HCT116 (cell line): ENCODE measurements at regions not wholly inside any gene's neighbourhood (a gene's known extent, or its start where the extent isn't known, plus 50 kb on each side); places are given as distances from the start of the nearest gene placed in this dataset.

ENCODE experiments used
- ATAC-seq: fragments of 200-7000 bp; cut with Tn5 transposase; 2 replicates; pipeline ENCODE4 v1.9.1; 2020; ENCODE audit warnings: mild to moderate bottlenecking, moderate library complexity
- BruUV-seq: library from RNA; stranded (reverse); fragments of 400-500 nt; replicated peaks from 2 replicates; lab custom pipeline; 2021; lab: Mats Ljungman, UMichigan
- CTCF ChIA-PET: fragments of 300-600 bp; sonication (Branson Sonifier 250); formaldehyde crosslinking; loops from one replicate; lab custom pipeline; 2021; ENCODE audit warnings: antibody characterized with exemption; lab: Charles Lee
- POLR2A ChIA-PET: fragments of 300-600, 350-600 bp; sonication (Branson Sonifier 250); formaldehyde crosslinking; loops from one replicate; lab custom pipeline; 2021; ENCODE audit warnings: antibody characterized with exemption; lab: Charles Lee
- RAD21 ChIA-PET, 2 experiments: fragments of 300-600 bp; sonication (Branson Sonifier 250); formaldehyde crosslinking; loops; one replicate each; lab custom pipeline; 2023; ENCODE audit warnings: low total read pairs in 2 of 2; ENCODE audit not compliant: uncharacterized antibody in 2 of 2, unreplicated experiment in 2 of 2, low non-redundant PET in 1 of 2; lab: Charles Lee
- DNase-seq: peaks from one replicate; pipeline ENCODE4 v3.0.0-alpha.2; 2010; ENCODE audit warnings: low read depth, low spot score
- H2AFZ ChIP-seq: fragments of 200-600 bp; shearing (Covaris generic), sonication (generic); 2 replicates; pipeline ENCODE4 v1.6.1; 2017; ENCODE audit warnings: low read depth, mixed run types, mixed read lengths, antibody characterized with exemption, low read length; ENCODE audit not compliant: poor library complexity, severe bottlenecking
- H3K27ac ChIP-seq: 2 replicates; pipeline ENCODE4 v1.5.1; 2012; ENCODE audit warnings: low read depth, low read length
- H3K27me3 ChIP-seq: fragments of 200-600 bp; sonication (generic); 2 replicates; pipeline ENCODE4 v1.6.1; 2016; ENCODE audit warnings: mixed run types, low read length, mixed read lengths; ENCODE audit not compliant: insufficient read depth
- H3K36me3 ChIP-seq, 2 experiments: fragments of 200-500 bp in 1 of 2; fragments of 200-600 bp in 1 of 2; sonication (Bioruptor generic) in 1 of 2; sonication (generic) in 1 of 2; 2 replicates each; pipeline versions ENCODE4 v1.5.1 to v1.6.1; 2014 to 2016; ENCODE audit warnings: low read length in 2 of 2, inconsistent platforms in 1 of 2, mixed read lengths in 1 of 2, mixed run types in 1 of 2; ENCODE audit not compliant: insufficient read depth in 2 of 2, control insufficient read depth in 1 of 2
- H3K4me1 ChIP-seq, 2 experiments: fragments of 200-600 bp in 1 of 2; sonication (generic) in 1 of 2; 2 replicates each; pipeline versions ENCODE4 v1.5.1 to v1.6.1; 2012 to 2017; ENCODE audit warnings: low read length in 2 of 2, inconsistent platforms in 1 of 2, mild to moderate bottlenecking in 1 of 2, mixed read lengths in 1 of 2, mixed run types in 1 of 2, moderate library complexity in 1 of 2; ENCODE audit not compliant: insufficient read depth in 2 of 2, control insufficient read depth in 1 of 2
- H3K4me2 ChIP-seq: fragments of 200-600 bp; sonication (generic); 2 replicates; pipeline ENCODE4 v1.6.1; 2017; ENCODE audit warnings: mixed run types, low read length, mixed read lengths
- H3K4me3 ChIP-seq, 2 experiments: fragments of 200-600 bp in 1 of 2; sonication (generic) in 1 of 2; replicated peaks in 1 of 2; 2 replicates each; pipeline ENCODE4 v1.5.1; 2011 to 2016; ENCODE audit warnings: low read length in 2 of 2, control low read depth in 1 of 2, low read depth in 1 of 2, mild to moderate bottlenecking in 1 of 2, mixed read lengths in 1 of 2, mixed run types in 1 of 2
- H3K79me2 ChIP-seq: fragments of 200-600 bp; sonication (generic); 2 replicates; pipeline ENCODE4 v1.6.1; 2017; ENCODE audit warnings: mild to moderate bottlenecking, mixed run types, low read length, moderate library complexity, mixed read lengths; ENCODE audit not compliant: insufficient read depth
- H3K9ac ChIP-seq: fragments of 200-600 bp; sonication (generic); 2 replicates; pipeline ENCODE4 v1.6.1; 2016; ENCODE audit warnings: low read length, mixed read lengths
- H3K9me2 ChIP-seq: fragments of 200-600 bp; sonication (generic), shearing (Covaris generic); 2 replicates; pipeline ENCODE4 v1.6.1; 2017; ENCODE audit warnings: mixed run types, mild to moderate bottlenecking, moderate library complexity; ENCODE audit not compliant: insufficient read depth
- H3K9me3 ChIP-seq, 2 experiments: fragments of 200-500 bp in 1 of 2; fragments of 200-600 bp in 1 of 2; sonication (Bioruptor generic) in 1 of 2; sonication (generic) in 1 of 2; 2 replicates each; pipeline ENCODE4 v1.6.1; 2014 to 2017; ENCODE audit warnings: low read length in 2 of 2, mixed read lengths in 2 of 2, inconsistent platforms in 1 of 2, low read depth in 1 of 2, mild to moderate bottlenecking in 1 of 2, mixed run types in 1 of 2, moderate library complexity in 1 of 2; ENCODE audit not compliant: control insufficient read depth in 1 of 2, insufficient read depth in 1 of 2
- H4K20me1 ChIP-seq: fragments of 200-600 bp; sonication (generic), shearing (Covaris generic); 2 replicates; pipeline ENCODE4 v1.6.1; 2017; ENCODE audit warnings: mixed run types, mild to moderate bottlenecking, moderate library complexity; ENCODE audit not compliant: insufficient read depth
- ELF1 ChIP-seq: IDR thresholded peaks from 2 replicates; pipeline ENCODE4 v1.6.1; 2012; ENCODE audit warnings: low read depth, borderline replicate concordance
- EZH2phosphoT487 ChIP-seq: fragments of 200-600 bp; IDR thresholded peaks from 2 replicates; pipeline ENCODE4 v1.6.1; 2018; ENCODE audit warnings: antibody characterized with exemption, borderline replicate concordance
- FOSL1 ChIP-seq: IDR thresholded peaks from 2 replicates; pipeline ENCODE4 v1.6.1; 2012; ENCODE audit warnings: low read depth
- POLR2A ChIP-seq: IDR thresholded peaks from 2 replicates; pipeline ENCODE4 v1.7.0; 2011; ENCODE audit warnings: borderline replicate concordance; ENCODE audit not compliant: insufficient read depth, insufficient read length; ENCODE audit errors: extremely low read depth
- POLR2AphosphoS5 ChIP-seq: IDR thresholded peaks from 2 replicates; pipeline ENCODE4 v1.6.1; 2011; ENCODE audit warnings: mild to moderate bottlenecking, low read depth, low read length, moderate library complexity
- RAD21 ChIP-seq: IDR thresholded peaks from 2 replicates; pipeline ENCODE4 v1.6.1; 2012; ENCODE audit warnings: low read depth, mild to moderate bottlenecking
- SIN3A ChIP-seq: IDR thresholded peaks from 2 replicates; pipeline ENCODE4 v1.6.1; 2012; ENCODE audit warnings: low read depth
- SP1 ChIP-seq: IDR thresholded peaks from 2 replicates; pipeline ENCODE4 v1.6.1; 2012; ENCODE audit warnings: low read depth
- SRF ChIP-seq: IDR thresholded peaks from 2 replicates; pipeline ENCODE4 v1.6.1; 2012; ENCODE audit warnings: low read depth
- TCF7L2 ChIP-seq: IDR thresholded peaks from 2 replicates; pipeline ENCODE4 v1.7.0; 2011; ENCODE audit warnings: borderline replicate concordance, inconsistent platforms; ENCODE audit not compliant: insufficient read depth, insufficient read length; ENCODE audit errors: extremely low read depth
- ZFX ChIP-seq: fragments of 450-650 bp; IDR thresholded peaks from 2 replicates; pipeline ENCODE4 v1.6.1; 2017
- intact Hi-C: fragments of 100-400 bp; cut with micrococcal nuclease; formaldehyde crosslinking; loops from 2 replicates; pipeline ENCODE4 v1.10.0; 2022
- TF ChIP-seq, protein P1 (sequence below): IDR thresholded peaks from 2 replicates; pipeline ENCODE4 v1.6.1; 2012
- TF ChIP-seq, protein P2 (sequence below): IDR thresholded peaks from 2 replicates; pipeline ENCODE4 v1.6.1; 2011; ENCODE audit warnings: mild to moderate bottlenecking, low read length, moderate library complexity; ENCODE audit not compliant: insufficient replicate concordance; ENCODE audit errors: extremely low read depth
- TF ChIP-seq, protein P3 (sequence below), 3 experiments: fragments of 200-600 bp in 1 of 3; sonication (generic) in 1 of 3; IDR thresholded peaks in 2 of 3; conservative IDR thresholded peaks in 1 of 3; 2 replicates each; pipeline ENCODE4 v1.5.1; 2012 to 2017; ENCODE audit warnings: low read depth in 2 of 3, low read length in 2 of 3, antibody characterized with exemption in 1 of 3, borderline replicate concordance in 1 of 3, control low read depth in 1 of 3, mild to moderate bottlenecking in 1 of 3, mixed read lengths in 1 of 3, mixed run types in 1 of 3, moderate library complexity in 1 of 3; ENCODE audit not compliant: insufficient read depth in 1 of 3
- TF ChIP-seq, protein P4 (sequence below): IDR thresholded peaks from 2 replicates; pipeline ENCODE4 v1.6.1; 2012; ENCODE audit warnings: low read depth

DNA sequence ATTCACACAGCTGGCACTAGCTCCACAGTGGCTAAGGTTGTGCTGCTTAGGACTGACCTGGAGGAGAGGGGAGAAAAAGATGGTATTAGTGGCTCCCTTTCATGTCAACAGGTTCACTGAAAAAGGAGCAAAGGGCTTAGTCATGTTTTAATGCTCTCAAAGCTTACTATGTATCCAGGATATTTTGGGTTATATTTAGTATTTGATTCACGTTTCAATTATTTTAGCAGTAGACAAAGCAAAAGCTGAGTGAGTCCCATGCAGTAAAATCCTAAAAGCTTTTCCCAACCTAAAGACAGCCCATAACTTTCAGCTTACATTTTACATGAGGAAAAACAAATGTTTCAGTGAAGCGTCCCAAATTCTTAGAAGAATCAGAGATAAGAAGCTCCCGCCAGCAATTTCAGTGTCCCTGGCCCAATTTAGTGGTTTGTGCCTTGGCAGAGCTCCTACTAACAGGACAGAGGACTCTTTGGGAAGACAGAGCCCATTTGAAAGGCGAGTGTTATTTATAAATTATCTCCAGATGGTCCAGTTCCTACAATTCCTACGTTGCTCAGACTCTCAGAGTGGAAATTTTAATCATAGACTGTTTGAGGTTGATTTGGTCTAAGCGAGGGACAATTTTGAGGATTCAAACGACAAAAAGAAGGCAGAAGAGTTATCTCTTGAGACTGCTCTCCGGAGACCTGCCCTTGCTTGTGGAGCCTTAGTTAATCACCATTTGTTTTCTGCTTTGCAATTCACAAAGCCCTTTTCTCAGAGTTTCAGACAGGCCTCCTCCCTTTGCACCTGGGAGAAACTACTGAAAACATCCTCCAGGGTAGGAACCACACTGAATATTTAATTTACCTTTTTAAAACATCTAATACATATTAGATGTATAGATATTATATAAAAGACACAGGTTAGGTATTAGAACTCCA lies 225.0 kb upstream of the ANKRD55 start:
- H4K20me1 ChIP-seq, result no peaks in the 10 kb centered on the region
- no peak overlapping the region for H3K4me3 ChIP-seq
- H3K79me2 ChIP-seq, result no peaks in the 10 kb centered on the region
- RAD21 ChIA-PET, result no interaction called here
- TF ChIP-seq, protein P1, sequence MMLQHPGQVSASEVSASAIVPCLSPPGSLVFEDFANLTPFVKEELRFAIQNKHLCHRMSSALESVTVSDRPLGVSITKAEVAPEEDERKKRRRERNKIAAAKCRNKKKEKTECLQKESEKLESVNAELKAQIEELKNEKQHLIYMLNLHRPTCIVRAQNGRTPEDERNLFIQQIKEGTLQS, result no peak
- TF ChIP-seq, protein P2, sequence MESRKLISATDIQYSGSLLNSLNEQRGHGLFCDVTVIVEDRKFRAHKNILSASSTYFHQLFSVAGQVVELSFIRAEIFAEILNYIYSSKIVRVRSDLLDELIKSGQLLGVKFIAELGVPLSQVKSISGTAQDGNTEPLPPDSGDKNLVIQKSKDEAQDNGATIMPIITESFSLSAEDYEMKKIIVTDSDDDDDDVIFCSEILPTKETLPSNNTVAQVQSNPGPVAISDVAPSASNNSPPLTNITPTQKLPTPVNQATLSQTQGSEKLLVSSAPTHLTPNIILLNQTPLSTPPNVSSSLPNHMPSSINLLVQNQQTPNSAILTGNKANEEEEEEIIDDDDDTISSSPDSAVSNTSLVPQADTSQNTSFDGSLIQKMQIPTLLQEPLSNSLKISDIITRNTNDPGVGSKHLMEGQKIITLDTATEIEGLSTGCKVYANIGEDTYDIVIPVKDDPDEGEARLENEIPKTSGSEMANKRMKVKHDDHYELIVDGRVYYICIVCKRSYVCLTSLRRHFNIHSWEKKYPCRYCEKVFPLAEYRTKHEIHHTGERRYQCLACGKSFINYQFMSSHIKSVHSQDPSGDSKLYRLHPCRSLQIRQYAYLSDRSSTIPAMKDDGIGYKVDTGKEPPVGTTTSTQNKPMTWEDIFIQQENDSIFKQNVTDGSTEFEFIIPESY, result no peak
- TF ChIP-seq RAD21 (no peak), FOSL1 (no peak), ZFX (no peak), POLR2AphosphoS5 (no peak), SIN3A (no peak), EZH2phosphoT487 (no peak), TCF7L2 (no peak), POLR2A (no peak), SP1 (no peak), ELF1 (no peak), SRF (no peak)
- TF ChIP-seq, protein P3, sequence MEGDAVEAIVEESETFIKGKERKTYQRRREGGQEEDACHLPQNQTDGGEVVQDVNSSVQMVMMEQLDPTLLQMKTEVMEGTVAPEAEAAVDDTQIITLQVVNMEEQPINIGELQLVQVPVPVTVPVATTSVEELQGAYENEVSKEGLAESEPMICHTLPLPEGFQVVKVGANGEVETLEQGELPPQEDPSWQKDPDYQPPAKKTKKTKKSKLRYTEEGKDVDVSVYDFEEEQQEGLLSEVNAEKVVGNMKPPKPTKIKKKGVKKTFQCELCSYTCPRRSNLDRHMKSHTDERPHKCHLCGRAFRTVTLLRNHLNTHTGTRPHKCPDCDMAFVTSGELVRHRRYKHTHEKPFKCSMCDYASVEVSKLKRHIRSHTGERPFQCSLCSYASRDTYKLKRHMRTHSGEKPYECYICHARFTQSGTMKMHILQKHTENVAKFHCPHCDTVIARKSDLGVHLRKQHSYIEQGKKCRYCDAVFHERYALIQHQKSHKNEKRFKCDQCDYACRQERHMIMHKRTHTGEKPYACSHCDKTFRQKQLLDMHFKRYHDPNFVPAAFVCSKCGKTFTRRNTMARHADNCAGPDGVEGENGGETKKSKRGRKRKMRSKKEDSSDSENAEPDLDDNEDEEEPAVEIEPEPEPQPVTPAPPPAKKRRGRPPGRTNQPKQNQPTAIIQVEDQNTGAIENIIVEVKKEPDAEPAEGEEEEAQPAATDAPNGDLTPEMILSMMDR (IDR thresholded peaks at IDR 0.05 in 2 of 3, conservative IDR thresholded peaks at IDR 0.05 in 1 of 3; ENCODE audit: borderline replicate concordance in 1 of 3, insufficient read depth in 1 of 3, low read depth in 2 of 3, low read length in 2 of 3), result no peak
- TF ChIP-seq, protein P4, sequence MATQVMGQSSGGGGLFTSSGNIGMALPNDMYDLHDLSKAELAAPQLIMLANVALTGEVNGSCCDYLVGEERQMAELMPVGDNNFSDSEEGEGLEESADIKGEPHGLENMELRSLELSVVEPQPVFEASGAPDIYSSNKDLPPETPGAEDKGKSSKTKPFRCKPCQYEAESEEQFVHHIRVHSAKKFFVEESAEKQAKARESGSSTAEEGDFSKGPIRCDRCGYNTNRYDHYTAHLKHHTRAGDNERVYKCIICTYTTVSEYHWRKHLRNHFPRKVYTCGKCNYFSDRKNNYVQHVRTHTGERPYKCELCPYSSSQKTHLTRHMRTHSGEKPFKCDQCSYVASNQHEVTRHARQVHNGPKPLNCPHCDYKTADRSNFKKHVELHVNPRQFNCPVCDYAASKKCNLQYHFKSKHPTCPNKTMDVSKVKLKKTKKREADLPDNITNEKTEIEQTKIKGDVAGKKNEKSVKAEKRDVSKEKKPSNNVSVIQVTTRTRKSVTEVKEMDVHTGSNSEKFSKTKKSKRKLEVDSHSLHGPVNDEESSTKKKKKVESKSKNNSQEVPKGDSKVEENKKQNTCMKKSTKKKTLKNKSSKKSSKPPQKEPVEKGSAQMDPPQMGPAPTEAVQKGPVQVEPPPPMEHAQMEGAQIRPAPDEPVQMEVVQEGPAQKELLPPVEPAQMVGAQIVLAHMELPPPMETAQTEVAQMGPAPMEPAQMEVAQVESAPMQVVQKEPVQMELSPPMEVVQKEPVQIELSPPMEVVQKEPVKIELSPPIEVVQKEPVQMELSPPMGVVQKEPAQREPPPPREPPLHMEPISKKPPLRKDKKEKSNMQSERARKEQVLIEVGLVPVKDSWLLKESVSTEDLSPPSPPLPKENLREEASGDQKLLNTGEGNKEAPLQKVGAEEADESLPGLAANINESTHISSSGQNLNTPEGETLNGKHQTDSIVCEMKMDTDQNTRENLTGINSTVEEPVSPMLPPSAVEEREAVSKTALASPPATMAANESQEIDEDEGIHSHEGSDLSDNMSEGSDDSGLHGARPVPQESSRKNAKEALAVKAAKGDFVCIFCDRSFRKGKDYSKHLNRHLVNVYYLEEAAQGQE, result no peak
- no peak overlapping the region for H3K9ac ChIP-seq
- no peak overlapping the region for H2AFZ ChIP-seq
- POLR2A ChIA-PET, result no interaction called here
- no TSS peak for BruUV-seq
- no peaks in the 10 kb centered on the region for H3K36me3 ChIP-seq
- intact Hi-C loops, result no loop called here
- H3K4me2 ChIP-seq, result no peak overlapping the region
- DNase-seq (no peak), ATAC-seq (no peak)
- no peaks in the 10 kb centered on the region for H3K4me1 ChIP-seq
- H3K9me3 ChIP-seq, result no peaks in the 10 kb centered on the region
- H3K27ac ChIP-seq, result no peak overlapping the region
- no peaks in the 10 kb centered on the region for H3K9me2 ChIP-seq
- CTCF ChIA-PET, result no interaction called here
- H3K27me3 ChIP-seq, result no peaks in the 10 kb centered on the region
